HAP-1 (cell line): ENCODE measurements at regions not wholly inside any gene's neighbourhood (a gene's known extent, or its start where the extent isn't known, plus 50 kb on each side); places are given as distances from the start of the nearest gene placed in this dataset.

Experiments used
- DNase-seq, 2 experiments: peaks; one replicate each; pipeline ENCODE4 v3.0.0-alpha.2; 2016 to 2020; ENCODE audit warnings: low spot score in 2 of 2
- H3K27me3 ChIP-seq: fragments of 250-450 bp; sonication (Bioruptor Pico); 2 replicates; pipeline ENCODE4 v1.5.1; 2020; ENCODE audit warnings: low read depth, mild to moderate bottlenecking, moderate library complexity
- H3K36me3 ChIP-seq: fragments of 250-450 bp; sonication (Bioruptor Pico); replicated peaks from 2 replicates; pipeline ENCODE4 v1.5.1; 2020; ENCODE audit warnings: mild to moderate bottlenecking
- H3K4me1 ChIP-seq: fragments of 250-450 bp; sonication (Bioruptor Pico); 2 replicates; pipeline ENCODE4 v1.5.1; 2020; ENCODE audit warnings: mild to moderate bottlenecking
- H3K4me3 ChIP-seq: fragments of 250-450 bp; sonication (Bioruptor Pico); 2 replicates; pipeline ENCODE4 v1.5.1; 2020; ENCODE audit warnings: mild to moderate bottlenecking, moderate library complexity
- H3K9me3 ChIP-seq: fragments of 250-450 bp; sonication (Bioruptor Pico); 2 replicates; pipeline ENCODE4 v1.5.1; 2020; ENCODE audit warnings: mild to moderate bottlenecking, moderate library complexity
- in situ Hi-C: fragments of 300-500 bp; cut with MboI; formaldehyde crosslinking; loops from 3 replicates; pipeline ENCODE4 v1.14.3; 2020; ENCODE audit warnings: low sequenced_read_pairs, inconsistent platforms, mixed read lengths

DNA sequence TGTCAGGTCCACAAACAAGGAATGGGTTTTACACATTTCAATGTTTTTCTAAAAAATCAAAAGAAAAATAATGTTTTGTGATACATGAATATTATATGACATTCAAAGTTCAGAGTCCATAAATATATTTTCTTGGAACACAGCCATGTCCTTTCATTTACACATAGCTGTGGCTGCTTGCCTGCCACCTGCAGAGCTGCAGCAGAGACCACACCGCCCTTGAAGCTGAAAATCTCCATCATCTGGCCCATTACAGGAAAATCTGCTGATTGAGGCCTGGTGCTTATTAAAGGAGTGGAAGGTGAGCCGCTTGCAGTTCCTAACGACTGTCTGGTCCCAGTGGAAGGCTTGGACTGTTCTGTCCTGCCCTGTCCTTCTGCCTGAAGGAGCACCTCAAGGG lies 232.6 kb upstream of the ADAMTS16 start:
- Histone ChIP-seq H3K27me3 (no peaks in the 10 kb centered on the region), H3K36me3 (no peaks in the 10 kb centered on the region), H3K9me3 (no peaks in the 10 kb centered on the region), H3K4me1 (no peaks in the 10 kb centered on the region), H3K4me3 (no peak overlapping the region)
- DNase-seq: no peak
- in situ Hi-C loops: no loop called here

- no peaks in the 10 kb centered on the region for H3K27me3 ChIP-seq
- in situ Hi-C loops: no loop called here
- no peaks in the 10 kb centered on the region for H3K4me1 ChIP-seq
- H3K9me3 ChIP-seq: no peaks in the 10 kb centered on the region
- no peaks in the 10 kb centered on the region for H3K36me3 ChIP-seq
- DNase-seq: no peak
- H3K4me3 ChIP-seq: no peak overlapping the region
Measured at GRCh38 chr5:4909086-4909485, 231.0 kb upstream of the ADAMTS16 start.

- Histone ChIP-seq H3K4me1 (no peaks in the 10 kb centered on the region), H3K4me3 (no peak overlapping the region), H3K27me3 (no peaks in the 10 kb centered on the region), H3K9me3 (no peaks in the 10 kb centered on the region), H3K36me3 (no peaks in the 10 kb centered on the region)
- in situ Hi-C loops: no loop called here
- DNase-seq: no peak
Measured at GRCh38 chr5:4911646-4912403, 228.3 kb upstream of the ADAMTS16 start.

DNA sequence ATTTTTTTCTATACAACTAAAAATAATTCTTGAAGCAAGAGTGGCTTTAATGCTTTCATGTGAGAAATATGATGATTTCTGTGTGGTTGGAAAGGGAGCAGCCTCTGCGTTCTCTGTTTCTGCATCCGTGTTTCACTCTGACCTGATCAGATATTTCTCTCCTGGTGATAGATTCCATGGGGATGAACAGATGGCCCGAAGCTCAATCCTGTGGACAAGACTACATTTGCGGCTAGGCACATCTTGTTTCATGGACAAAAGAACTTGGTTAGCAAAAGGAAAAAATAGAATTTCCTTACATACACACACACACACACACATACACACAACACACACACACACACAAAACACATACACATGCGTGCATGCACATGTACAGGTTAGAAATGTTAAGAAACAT lies 218.2 kb upstream of the ADAMTS16 start:
- in situ Hi-C loops: no loop called here

GRCh38 chr5:4924577-4924976 lies 215.6 kb upstream of the ADAMTS16 start:
- DNase-seq: no peak
- in situ Hi-C loops: no loop called here
- H3K4me3 ChIP-seq: no peak overlapping the region
- no peaks in the 10 kb centered on the region for H3K27me3 ChIP-seq
- H3K4me1 ChIP-seq: no peaks in the 10 kb centered on the region
- no peaks in the 10 kb centered on the region for H3K9me3 ChIP-seq
- H3K36me3 ChIP-seq: no peaks in the 10 kb centered on the region

More for the DNA sequence above, 218.2 kb upstream of the ADAMTS16 start:
- no peaks in the 10 kb centered on the region for H3K4me1 ChIP-seq
- no peaks in the 10 kb centered on the region for H3K27me3 ChIP-seq
- H3K36me3 ChIP-seq: no peaks in the 10 kb centered on the region
- H3K9me3 ChIP-seq: no peaks in the 10 kb centered on the region
- H3K4me3 ChIP-seq: no peak overlapping the region
- no peak for DNase-seq

DNA sequence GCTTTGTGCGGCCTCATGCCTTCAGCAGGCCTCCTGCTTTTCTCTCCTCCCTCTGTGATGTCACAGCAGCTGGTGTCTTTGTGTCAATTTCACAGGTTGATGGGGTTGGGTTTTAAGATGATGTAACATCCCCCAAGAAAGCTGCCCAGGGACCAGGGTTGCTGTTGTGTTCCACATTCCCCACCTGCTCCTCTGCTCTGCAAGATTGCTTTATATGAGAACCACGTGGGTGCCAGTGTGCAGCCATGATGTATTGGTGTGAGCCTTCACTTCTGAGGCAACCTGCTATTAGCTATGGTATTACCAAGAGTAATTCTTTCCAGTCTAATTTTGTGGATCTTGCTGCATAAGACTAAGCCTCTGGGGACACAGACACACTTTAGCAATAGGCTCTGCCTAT lies 213.0 kb upstream of the ADAMTS16 start:
- H3K27me3 ChIP-seq: no peaks in the 10 kb centered on the region
- no peak for DNase-seq
- in situ Hi-C loops: no loop called here
- no peaks in the 10 kb centered on the region for H3K4me1 ChIP-seq
- no peaks in the 10 kb centered on the region for H3K36me3 ChIP-seq
- no peak overlapping the region for H3K4me3 ChIP-seq
- H3K9me3 ChIP-seq: no peaks in the 10 kb centered on the region

- in situ Hi-C loops: no loop called here
- H3K9me3 ChIP-seq: no peaks in the 10 kb centered on the region
- no peak for DNase-seq
- no peak overlapping the region for H3K4me3 ChIP-seq
- no peaks in the 10 kb centered on the region for H3K36me3 ChIP-seq
- no peaks in the 10 kb centered on the region for H3K4me1 ChIP-seq
- no peaks in the 10 kb centered on the region for H3K27me3 ChIP-seq
Measured at GRCh38 chr5:4928409-4928808, 211.7 kb upstream of the ADAMTS16 start.

- H3K9me3 ChIP-seq: no peaks in the 10 kb centered on the region
- no peaks in the 10 kb centered on the region for H3K27me3 ChIP-seq
- H3K36me3 ChIP-seq: no peaks in the 10 kb centered on the region
- in situ Hi-C loops: no loop called here
- no peaks in the 10 kb centered on the region for H3K4me1 ChIP-seq
- DNase-seq: no peak
- no peak overlapping the region for H3K4me3 ChIP-seq
Measured at GRCh38 chr5:4929092-4929655, 211.0 kb upstream of the ADAMTS16 start.

DNA sequence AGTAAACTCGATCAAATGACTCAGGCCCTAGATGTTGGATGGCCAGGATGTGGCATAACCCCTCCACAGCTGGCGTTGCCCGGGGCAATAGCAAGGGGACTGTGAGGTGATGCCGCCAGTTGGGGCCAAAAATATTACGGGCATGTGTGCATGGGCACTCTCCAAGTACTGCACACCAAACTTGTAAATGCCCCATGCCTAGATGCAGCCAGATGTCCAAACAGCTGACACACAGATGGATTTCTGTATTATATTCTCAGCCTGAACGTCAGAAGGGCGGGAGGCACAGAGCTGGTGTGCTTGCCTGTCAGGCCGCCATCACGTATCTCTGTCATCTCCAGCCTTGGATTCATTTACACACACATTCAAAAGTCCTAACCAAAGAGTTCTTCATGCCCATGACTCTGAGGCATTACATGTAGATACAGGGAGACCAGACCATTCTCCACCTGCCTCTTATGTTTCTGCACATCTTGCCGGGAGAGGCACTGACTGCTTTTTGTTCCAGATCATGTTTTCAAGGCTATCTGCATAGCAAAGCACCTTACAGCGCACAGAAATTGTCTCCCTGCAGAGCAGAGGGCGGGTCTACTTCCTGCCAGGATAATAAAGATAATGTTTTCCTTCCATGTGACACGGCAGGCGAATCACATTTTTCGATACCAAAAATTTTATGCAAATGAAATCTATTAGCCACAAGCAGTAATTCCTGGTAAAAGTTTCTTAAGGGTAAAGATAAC lies 200.9 kb upstream of the ADAMTS16 start:
- H3K36me3 ChIP-seq: no peaks in the 10 kb centered on the region
- H3K4me1 ChIP-seq: no peaks in the 10 kb centered on the region
- DNase-seq: no peak
- H3K9me3 ChIP-seq: no peaks in the 10 kb centered on the region
- H3K27me3 ChIP-seq: no peaks in the 10 kb centered on the region
- in situ Hi-C loops: no loop called here
- H3K4me3 ChIP-seq: no peak overlapping the region

GRCh38 chr5:4941161-4941560 lies 199.0 kb upstream of the ADAMTS16 start:
- Histone ChIP-seq H3K36me3 (no peaks in the 10 kb centered on the region), H3K4me1 (no peaks in the 10 kb centered on the region), H3K4me3 (no peak overlapping the region), H3K27me3 (no peaks in the 10 kb centered on the region), H3K9me3 (no peaks in the 10 kb centered on the region)
- in situ Hi-C loops: no loop called here
- DNase-seq: no peak

DNA sequence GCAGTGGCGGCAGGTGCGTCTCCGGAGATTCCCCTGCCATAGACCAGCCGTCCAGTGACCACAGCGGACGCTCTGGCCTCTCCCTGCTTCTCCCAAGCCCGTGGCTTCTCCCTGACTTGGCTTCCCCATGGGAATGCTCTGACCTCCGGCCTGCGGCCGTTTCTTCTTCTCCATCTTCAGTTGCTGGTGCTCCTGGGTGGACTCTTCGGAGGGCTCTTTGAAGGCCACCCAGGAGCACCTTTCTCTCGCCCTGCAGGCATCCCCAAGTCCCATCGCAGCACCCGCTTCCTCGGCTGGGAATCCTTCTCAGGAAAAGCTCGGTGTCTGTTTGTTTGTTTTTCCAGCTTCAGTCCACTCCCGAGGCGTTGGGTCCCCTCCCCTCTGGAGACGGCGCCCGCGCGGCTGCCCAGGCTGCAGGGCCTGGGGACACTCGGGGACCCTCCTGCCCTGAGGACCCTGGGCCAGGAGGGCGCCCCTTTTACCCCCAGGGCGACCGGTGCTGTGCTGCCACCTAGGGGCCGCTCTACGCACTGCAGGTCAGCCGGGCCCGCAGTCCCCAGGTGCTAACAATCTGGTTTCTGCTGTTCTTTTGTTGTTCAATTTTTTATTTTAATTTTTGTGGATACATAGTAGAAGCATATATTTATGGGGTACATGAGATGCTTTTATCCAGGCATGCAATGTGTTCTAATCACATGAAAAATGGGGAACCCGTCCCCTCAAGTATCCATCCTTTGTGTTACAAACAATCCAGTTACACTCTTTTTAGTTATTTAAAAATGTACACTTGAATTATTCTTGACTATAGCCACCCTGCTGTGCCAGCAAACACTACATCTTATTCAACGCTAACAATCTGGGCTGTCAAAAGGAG lies 197.9 kb upstream of the ADAMTS16 start:
- in situ Hi-C loops: no loop called here
- no peaks in the 10 kb centered on the region for H3K9me3 ChIP-seq
- no peak overlapping the region for H3K4me3 ChIP-seq
- H3K4me1 ChIP-seq: no peaks in the 10 kb centered on the region
- DNase-seq: peak in 1 of 2 experiments; percentile 36
- H3K27me3 ChIP-seq: no peaks in the 10 kb centered on the region
- no peaks in the 10 kb centered on the region for H3K36me3 ChIP-seq

DNA sequence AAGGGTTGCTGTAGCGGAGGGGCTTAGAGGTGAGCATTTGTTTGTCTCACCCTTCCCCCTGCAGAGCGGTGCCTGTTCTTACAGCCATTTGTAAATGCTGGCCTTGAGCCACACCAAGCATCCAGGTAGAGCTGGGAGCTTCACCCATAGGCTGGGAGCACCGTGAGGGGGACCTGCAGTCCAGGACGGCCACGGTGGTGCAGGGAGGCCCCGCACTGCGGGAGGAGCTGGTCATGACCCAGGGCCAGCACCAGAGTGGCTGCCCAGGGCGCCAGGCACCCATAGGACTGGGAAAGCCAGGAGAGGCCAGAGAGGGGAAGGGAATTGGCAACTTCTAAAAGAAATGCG lies 197.3 kb upstream of the ADAMTS16 start:
- Histone ChIP-seq H3K27me3 (no peaks in the 10 kb centered on the region), H3K4me3 (no peak overlapping the region), H3K36me3 (no peaks in the 10 kb centered on the region), H3K9me3 (no peaks in the 10 kb centered on the region), H3K4me1 (no peaks in the 10 kb centered on the region)
- no peak for DNase-seq
- in situ Hi-C loops: no loop called here

DNA sequence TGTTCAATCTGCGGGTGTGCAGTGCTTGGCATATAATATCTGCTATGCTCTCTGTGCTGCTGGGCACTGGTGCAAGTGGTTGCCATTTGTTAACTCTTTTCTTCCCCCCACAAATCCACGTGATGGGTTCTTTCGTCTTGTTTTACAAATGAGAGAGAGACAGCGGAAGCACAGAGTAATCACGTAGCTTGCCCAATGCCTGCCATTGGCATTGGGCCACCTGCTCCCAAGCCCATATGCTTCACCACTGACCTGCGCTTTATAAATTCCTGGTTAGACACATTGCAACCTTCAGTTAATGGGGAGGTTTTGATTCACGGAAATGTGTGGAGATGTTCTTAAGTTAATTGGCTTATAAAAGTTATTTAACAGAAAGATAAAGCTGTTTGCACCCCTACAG lies 194.8 kb upstream of the ADAMTS16 start:
- Histone ChIP-seq H3K4me1 (no peaks in the 10 kb centered on the region), H3K27me3 (no peaks in the 10 kb centered on the region), H3K9me3 (no peaks in the 10 kb centered on the region), H3K4me3 (no peak overlapping the region), H3K36me3 (no peaks in the 10 kb centered on the region)
- in situ Hi-C loops: no loop called here
- DNase-seq: no peak

- in situ Hi-C loops: no loop called here
- Histone ChIP-seq H3K4me3 (no peak overlapping the region), H3K36me3 (no peaks in the 10 kb centered on the region), H3K9me3 (no peaks in the 10 kb centered on the region), H3K27me3 (no peaks in the 10 kb centered on the region), H3K4me1 (no peaks in the 10 kb centered on the region)
- no peak for DNase-seq
Measured at GRCh38 chr5:4947106-4947505, 193.0 kb upstream of the ADAMTS16 start.
